Progenitor cell of endocrine pancreas (in vitro differentiated cells): ENCODE measurements at regions not wholly inside any gene's neighbourhood (a gene's known extent, or its start where the extent isn't known, plus 50 kb on each side); places are given as distances from the start of the nearest gene placed in this dataset.

Experiments
- DNase-seq: peaks from one replicate; pipeline ENCODE4 v3.0.0; 2021; ENCODE audit warnings: low spot score; ENCODE audit not compliant: unreplicated experiment
- H3K27ac Mint-ChIP-seq: 2 replicates; pipeline ENCODE4 v1.8.0; 2021; ENCODE audit warnings: mild to moderate bottlenecking, moderate library complexity, mixed read lengths
- H3K27me3 Mint-ChIP-seq: 2 replicates; pipeline ENCODE4 v1.8.0; 2021; ENCODE audit warnings: mixed read lengths
- H3K36me3 Mint-ChIP-seq: 2 replicates; pipeline ENCODE4 v1.8.0; 2022; ENCODE audit warnings: mixed read lengths; ENCODE audit not compliant: insufficient read depth
- H3K4me1 Mint-ChIP-seq: 2 replicates; pipeline ENCODE4 v1.8.0; 2021; ENCODE audit warnings: low read depth, mixed read lengths
- H3K4me3 Mint-ChIP-seq: 2 replicates; pipeline ENCODE4 v1.8.0; 2021; ENCODE audit warnings: low read depth, mild to moderate bottlenecking, moderate library complexity, mixed read lengths
- H3K9me3 Mint-ChIP-seq: 2 replicates; pipeline ENCODE4 v1.8.0; 2021; ENCODE audit warnings: low read depth, mixed read lengths
- TF ChIP-seq, protein P1 (sequence below): fragments of 200-600 bp; sonication (generic); IDR thresholded peaks from one replicate; pipeline ENCODE4 v1.5.0; 2021; ENCODE audit warnings: antibody characterized with exemption, mild to moderate bottlenecking; ENCODE audit not compliant: unreplicated experiment

DNA sequence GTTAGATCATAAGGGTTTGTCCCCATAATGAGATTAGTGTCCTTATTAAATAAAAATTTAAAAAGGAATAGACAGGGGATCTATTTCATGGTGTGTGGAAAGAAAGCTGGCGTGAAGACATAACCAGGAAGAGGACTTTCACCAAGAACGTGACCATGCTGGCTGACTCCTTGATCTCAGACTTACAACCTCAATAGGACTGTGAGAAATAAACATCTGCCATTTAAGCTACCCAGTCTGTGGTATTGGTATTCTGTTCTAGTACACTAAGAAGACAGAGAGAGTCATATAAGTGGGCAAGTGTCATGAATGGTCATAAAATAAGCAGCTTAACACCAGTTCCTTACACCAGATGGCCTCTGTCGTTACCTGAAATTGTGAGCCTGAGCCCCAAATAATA lies 259.4 kb upstream of the CCNG1 start:
- H3K27ac Mint-ChIP-seq: no peak overlapping the region
- no peak for DNase-seq
- H3K36me3 Mint-ChIP-seq: no peaks in the 10 kb centered on the region
- no peak overlapping the region for H3K4me3 Mint-ChIP-seq
- no peaks in the 10 kb centered on the region for H3K27me3 Mint-ChIP-seq
- TF ChIP-seq, protein P1, sequence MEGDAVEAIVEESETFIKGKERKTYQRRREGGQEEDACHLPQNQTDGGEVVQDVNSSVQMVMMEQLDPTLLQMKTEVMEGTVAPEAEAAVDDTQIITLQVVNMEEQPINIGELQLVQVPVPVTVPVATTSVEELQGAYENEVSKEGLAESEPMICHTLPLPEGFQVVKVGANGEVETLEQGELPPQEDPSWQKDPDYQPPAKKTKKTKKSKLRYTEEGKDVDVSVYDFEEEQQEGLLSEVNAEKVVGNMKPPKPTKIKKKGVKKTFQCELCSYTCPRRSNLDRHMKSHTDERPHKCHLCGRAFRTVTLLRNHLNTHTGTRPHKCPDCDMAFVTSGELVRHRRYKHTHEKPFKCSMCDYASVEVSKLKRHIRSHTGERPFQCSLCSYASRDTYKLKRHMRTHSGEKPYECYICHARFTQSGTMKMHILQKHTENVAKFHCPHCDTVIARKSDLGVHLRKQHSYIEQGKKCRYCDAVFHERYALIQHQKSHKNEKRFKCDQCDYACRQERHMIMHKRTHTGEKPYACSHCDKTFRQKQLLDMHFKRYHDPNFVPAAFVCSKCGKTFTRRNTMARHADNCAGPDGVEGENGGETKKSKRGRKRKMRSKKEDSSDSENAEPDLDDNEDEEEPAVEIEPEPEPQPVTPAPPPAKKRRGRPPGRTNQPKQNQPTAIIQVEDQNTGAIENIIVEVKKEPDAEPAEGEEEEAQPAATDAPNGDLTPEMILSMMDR: no peak
- H3K4me1 Mint-ChIP-seq: peaks cover 28% of the 10 kb centered on the region
- H3K9me3 Mint-ChIP-seq: no peaks in the 10 kb centered on the region

DNA sequence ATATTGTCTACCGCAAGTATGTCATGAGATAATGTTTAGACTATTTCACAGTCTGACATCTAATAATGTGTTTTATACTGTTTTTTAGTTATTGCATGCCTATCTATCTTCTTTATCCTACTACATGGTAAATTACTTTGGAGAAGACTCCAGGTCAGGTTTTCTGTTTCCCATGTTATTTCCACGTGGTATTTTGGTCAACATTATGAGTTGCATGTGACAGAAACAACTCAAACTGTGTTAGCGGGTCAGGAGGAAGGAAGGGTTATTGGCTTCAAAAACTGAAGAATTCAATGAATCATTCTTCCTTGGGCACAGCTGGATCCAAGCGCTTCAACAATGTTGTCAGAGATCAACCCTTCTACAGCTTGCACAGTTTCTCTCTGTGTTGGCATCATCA lies 252.1 kb upstream of the CCNG1 start:
- H3K4me3 Mint-ChIP-seq: no peak overlapping the region
- DNase-seq: no peak
- no peak overlapping the region for H3K27ac Mint-ChIP-seq
- H3K9me3 Mint-ChIP-seq: peaks cover 7% of the 10 kb centered on the region
- peaks cover 20% of the 10 kb centered on the region for H3K4me1 Mint-ChIP-seq
- no peaks in the 10 kb centered on the region for H3K36me3 Mint-ChIP-seq
- no peaks in the 10 kb centered on the region for H3K27me3 Mint-ChIP-seq
- TF ChIP-seq, protein P1: no peak

DNA sequence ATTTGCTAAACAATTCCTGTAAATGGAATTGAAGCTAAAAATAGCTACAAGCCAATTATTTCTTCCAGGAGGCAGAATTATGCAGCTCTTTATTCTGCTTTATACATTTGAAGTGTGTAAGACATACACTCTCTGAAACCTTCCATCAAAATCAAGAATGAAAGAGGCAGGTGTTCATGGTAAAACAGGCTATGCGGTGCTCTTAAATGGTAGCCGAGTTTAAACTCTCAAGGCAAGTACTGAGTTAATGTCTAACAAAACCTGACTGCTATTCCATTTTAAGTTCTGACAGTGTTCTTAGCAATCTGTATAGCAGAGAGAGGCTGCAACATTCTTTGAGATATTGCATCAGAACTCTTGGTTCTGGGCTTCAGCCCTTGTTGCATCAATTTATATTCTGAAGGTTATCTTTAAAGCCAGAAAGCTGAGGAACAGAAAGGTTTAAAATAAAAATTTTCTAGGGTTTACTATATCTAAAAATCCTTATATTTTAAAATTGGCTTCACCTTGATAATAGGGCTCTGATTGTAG lies 248.3 kb upstream of the CCNG1 start:
- no peaks in the 10 kb centered on the region for H3K27me3 Mint-ChIP-seq

DNA sequence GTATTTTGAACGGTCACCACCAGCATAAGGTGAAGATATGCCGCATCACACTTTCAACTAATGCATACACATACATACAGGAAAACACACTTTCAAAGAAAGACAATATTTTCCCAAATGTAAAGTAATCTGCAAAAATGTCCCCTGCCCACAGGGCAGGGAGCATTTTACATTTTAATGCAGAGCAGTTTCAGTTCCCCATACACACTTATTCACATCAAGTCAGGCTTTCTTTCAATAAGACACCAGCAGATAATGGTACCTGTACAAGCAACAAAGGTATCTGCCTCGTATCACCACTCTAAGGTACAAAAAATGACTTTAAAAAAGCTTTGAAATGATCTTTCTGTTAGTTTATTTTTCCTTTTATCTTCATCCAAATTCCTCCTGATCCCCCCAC lies 247.1 kb upstream of the CCNG1 start:
- H3K27ac Mint-ChIP-seq: no peak overlapping the region

More for the DNA sequence above, 248.3 kb upstream of the CCNG1 start:
- TF ChIP-seq, protein P1: no peak
- DNase-seq: no peak
- Mint-ChIP-seq H3K4me3 (no peak overlapping the region), H3K27ac (no peak overlapping the region), H3K9me3 (peaks cover 7% of the 10 kb centered on the region), H3K4me1 (peaks cover 11% of the 10 kb centered on the region), H3K36me3 (no peaks in the 10 kb centered on the region)

GRCh38 chr5:163190784-163191183 lies 246.6 kb upstream of the CCNG1 start:
- H3K27ac Mint-ChIP-seq: no peak overlapping the region
- TF ChIP-seq, protein P1: no peak
- H3K4me3 Mint-ChIP-seq: no peak overlapping the region
- H3K9me3 Mint-ChIP-seq: peaks cover under 1% of the 10 kb centered on the region
- H3K27me3 Mint-ChIP-seq: no peaks in the 10 kb centered on the region
- no peak for DNase-seq
- peaks cover 11% of the 10 kb centered on the region for H3K4me1 Mint-ChIP-seq
- no peaks in the 10 kb centered on the region for H3K36me3 Mint-ChIP-seq

More for the DNA sequence above, 247.1 kb upstream of the CCNG1 start:
- Mint-ChIP-seq H3K4me1 (peaks cover 11% of the 10 kb centered on the region), H3K36me3 (no peaks in the 10 kb centered on the region), H3K4me3 (no peak overlapping the region), H3K9me3 (peaks cover 5% of the 10 kb centered on the region), H3K27me3 (no peaks in the 10 kb centered on the region)
- no peak for DNase-seq
- TF ChIP-seq, protein P1: no peak
